ENCODE measurements at regions not wholly inside any gene's neighbourhood (a gene's known extent, or its start where the extent isn't known, plus 50 kb on each side); places are given as distances from the start of the nearest gene placed in this dataset.

GRCh38 chr7:20513897-20514296, 101.6 kb upstream of the ABCB5 start:
- H4K20me1 ChIP-seq (ENCODE audit: insufficient read depth, low read length) = no peaks in the 10 kb centered on the region
- H3K4me3 ChIP-seq (replicated peaks in 1 of 3; ENCODE audit: low read depth in 2 of 3, low read length in 3 of 3) = no peak overlapping the region
- no peak overlapping the region for H3K27ac Mint-ChIP-seq
- H3K4me1 Mint-ChIP-seq = peaks cover 4% of the 10 kb centered on the region
- no peak for DNase-seq
- intact Hi-C loops (cut with micrococcal nuclease) = no loop called here
- no peak overlapping the region for H3K4me3 Mint-ChIP-seq
- no peak for TF ChIP-seq CTCF (IDR thresholded peaks at IDR 0.05)
- no peaks in the 10 kb centered on the region for H3K27me3 Mint-ChIP-seq (ENCODE audit: low read depth in 3 of 3)
- no peaks in the 10 kb centered on the region for H3K27me3 ChIP-seq (ENCODE audit: control insufficient read depth in 2 of 2, insufficient read depth in 2 of 2, low read length in 2 of 2)
- peaks cover 0 to 2% (median 0%) of the 10 kb centered on the region in 7 donors for H3K9me3 Mint-ChIP-seq
- peaks cover under 1 to 2% of the 10 kb centered on the region in 2 donors for H3K4me1 ChIP-seq (ENCODE audit: control insufficient read depth in 1 of 2, insufficient read depth in 2 of 2, low read length in 2 of 2)
- no peaks in the 10 kb centered on the region for H3K9me3 ChIP-seq (replicated peaks in 1 of 2; ENCODE audit: control insufficient read depth in 1 of 2, insufficient read depth in 1 of 2, low read length in 2 of 2)
- H3K27ac ChIP-seq (ENCODE audit: low read depth in 1 of 2, low read length in 2 of 2) = no peak overlapping the region
- H3K9ac ChIP-seq (ENCODE audit: insufficient read depth, low read length, poor library complexity, severe bottlenecking) = no peak overlapping the region
- no peaks in the 10 kb centered on the region for H3K36me3 Mint-ChIP-seq
- H3K4me2 ChIP-seq (replicated peaks; ENCODE audit: extremely low read depth, low read length, poor library complexity, severe bottlenecking) = no peak overlapping the region
- H3K79me2 ChIP-seq (ENCODE audit: insufficient read depth, low read length) = no peaks in the 10 kb centered on the region
- H2AFZ ChIP-seq (ENCODE audit: insufficient read depth, low read depth, low read length, poor library complexity, severe bottlenecking) = no peak overlapping the region
- H3K36me3 ChIP-seq (replicated peaks in 1 of 2; ENCODE audit: control insufficient read depth in 1 of 2, insufficient read depth in 2 of 2, low read length in 2 of 2) = no peaks in the 10 kb centered on the region

DNA sequence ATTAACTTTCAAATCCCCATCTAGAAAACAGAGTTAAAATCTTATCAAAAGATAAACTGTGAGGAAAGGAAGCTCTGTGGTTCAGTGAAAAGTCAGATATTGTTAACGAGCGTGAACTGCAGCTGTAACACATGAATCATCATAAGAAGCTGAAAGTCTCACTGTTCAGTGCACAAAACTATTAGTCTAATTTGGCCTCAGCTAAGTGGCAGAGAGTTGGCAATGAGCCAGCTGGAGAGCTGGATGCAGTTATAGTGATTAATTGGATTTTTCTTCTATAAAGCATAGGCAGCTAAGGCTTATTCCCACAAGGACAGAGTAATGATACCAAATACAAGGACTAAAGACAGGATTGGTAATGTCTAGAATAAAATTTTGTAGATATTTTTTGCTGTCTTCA, 101.1 kb upstream of the ABCB5 start:
- no peaks in the 10 kb centered on the region for H3K36me3 ChIP-seq (replicated peaks in 1 of 2; ENCODE audit: control insufficient read depth in 1 of 2, insufficient read depth in 2 of 2, low read length in 2 of 2)
- Mint-ChIP-seq H3K9me3 (peaks cover 0 to 2% (median 0%) of the 10 kb centered on the region in 7 donors), H3K4me1 (no peaks in the 10 kb centered on the region), H3K27me3 (ENCODE audit: low read depth in 3 of 3) (no peaks in the 10 kb centered on the region), H3K36me3 (no peaks in the 10 kb centered on the region), H3K4me3 (no peak overlapping the region), H3K27ac (no peak overlapping the region)
- H3K4me2 ChIP-seq (replicated peaks; ENCODE audit: extremely low read depth, low read length, poor library complexity, severe bottlenecking) = no peak overlapping the region
- no peak overlapping the region for H3K9ac ChIP-seq (ENCODE audit: insufficient read depth, low read length, poor library complexity, severe bottlenecking)
- no peak for TF ChIP-seq CTCF (IDR thresholded peaks at IDR 0.05)
- H3K27me3 ChIP-seq (ENCODE audit: control insufficient read depth in 2 of 2, insufficient read depth in 2 of 2, low read length in 2 of 2) = no peaks in the 10 kb centered on the region
- H4K20me1 ChIP-seq (ENCODE audit: insufficient read depth, low read length) = no peaks in the 10 kb centered on the region
- no peak overlapping the region for H3K4me3 ChIP-seq (replicated peaks in 1 of 3; ENCODE audit: low read depth in 2 of 3, low read length in 3 of 3)
- intact Hi-C loops (cut with micrococcal nuclease) = no loop called here
- 17% methylated on average over 2 of the region's 2 CpGs for WGBS (ENCODE audit: insufficient coverage)
- no peaks in the 10 kb centered on the region for H3K79me2 ChIP-seq (ENCODE audit: insufficient read depth, low read length)
- H3K4me1 ChIP-seq (ENCODE audit: control insufficient read depth in 1 of 2, insufficient read depth in 2 of 2, low read length in 2 of 2) = no peaks in the 10 kb centered on the region
- DNase-seq = peak; percentile 3 to 30 (median 10)
- no peak overlapping the region for H2AFZ ChIP-seq (ENCODE audit: insufficient read depth, low read depth, low read length, poor library complexity, severe bottlenecking)
- H3K27ac ChIP-seq (ENCODE audit: low read depth in 1 of 2, low read length in 2 of 2) = no peak overlapping the region
- H3K9me3 ChIP-seq (replicated peaks in 1 of 2; ENCODE audit: control insufficient read depth in 1 of 2, insufficient read depth in 1 of 2, low read length in 2 of 2) = no peaks in the 10 kb centered on the region

Data from CD14-positive monocyte (primary cell).